Left ventricle myocardium superior (tissue), 1 donor: ENCODE measurements at regions not wholly inside any gene's neighbourhood (a gene's known extent, or its start where the extent isn't known, plus 50 kb on each side); places are given as distances from the start of the nearest gene placed in this dataset.

Experiments used
- ATAC-seq: fragments of 200-7000 bp; cut with Tn5 transposase; one replicate; pipeline ENCODE4 v1.9.1; 2020; ENCODE audit warnings: mild to moderate bottlenecking, moderate library complexity
- DNase-seq: peaks from one replicate; pipeline ENCODE4 v3.0.0-alpha.2; 2020
- intact Hi-C: fragments of 100-400 bp; cut with micrococcal nuclease; formaldehyde crosslinking; loops from one replicate; pipeline ENCODE4 v1.11.0; 2022
- donor health status: DM: no; HTN: yes; CAD: no; lungs with severe emphysema.

GRCh38 chr6:74964871-74965441, 240.9 kb downstream of the COL12A1 start:
- DNase-seq = no peak
- ATAC-seq = no peak

GRCh38 chr6:74956559-74957428, 249.1 kb downstream of the COL12A1 start:
- intact Hi-C loops = no loop called here
- DNase-seq (no peak), ATAC-seq (no peak)

More at GRCh38 chr6:74964871-74965441, 240.9 kb downstream of the COL12A1 start:
- intact Hi-C loops = no loop called here

- no peak for DNase-seq
- intact Hi-C loops = no loop called here
- no peak for ATAC-seq
Observed at GRCh38 chr6:74953708-74954107, 252.1 kb downstream of the COL12A1 start.

GRCh38 chr6:74946961-74947360, 258.9 kb downstream of the COL12A1 start:
- intact Hi-C loops = no loop called here
- DNase-seq (no peak), ATAC-seq (no peak)

GRCh38 chr6:74942130-74942529, 263.7 kb downstream of the COL12A1 start:
- no peak for ATAC-seq
- DNase-seq = no peak
- intact Hi-C loops = no loop called here

- ATAC-seq (no peak), DNase-seq (no peak)
- intact Hi-C loops = no loop called here
Observed at GRCh38 chr6:74941424-74941823, 264.4 kb downstream of the COL12A1 start.

GRCh38 chr6:74939721-74940620, 265.9 kb downstream of the COL12A1 start:
- intact Hi-C loops = no loop called here
- ATAC-seq = no peak
- DNase-seq = no peak

GRCh38 chr6:74939151-74939708, 266.6 kb downstream of the COL12A1 start:
- DNase-seq (no peak), ATAC-seq (no peak)
- intact Hi-C loops = no loop called here

- intact Hi-C loops = no loop called here
- ATAC-seq (no peak), DNase-seq (no peak)
Observed at GRCh38 chr6:74937936-74938335, 267.9 kb downstream of the COL12A1 start.

GRCh38 chr6:74936886-74937285, 269.0 kb downstream of the COL12A1 start:
- ATAC-seq = no peak
- DNase-seq = no peak
- intact Hi-C loops = no loop called here

- DNase-seq (no peak), ATAC-seq (no peak)
- intact Hi-C loops = no loop called here
Observed at GRCh38 chr6:74932232-74932888, 273.5 kb downstream of the COL12A1 start.

GRCh38 chr6:74931558-74931957, 274.3 kb downstream of the COL12A1 start:
- DNase-seq (no peak), ATAC-seq (no peak)
- intact Hi-C loops = no loop called here

GRCh38 chr6:74928203-74928602, 277.6 kb downstream of the COL12A1 start:
- intact Hi-C loops = no loop called here
- ATAC-seq = no peak
- no peak for DNase-seq

- intact Hi-C loops = no loop called here
- no peak for DNase-seq
- no peak for ATAC-seq
Observed at GRCh38 chr6:74927299-74927698, 278.6 kb downstream of the COL12A1 start.

- intact Hi-C loops = no loop called here
- ATAC-seq (no peak), DNase-seq (peak; percentile 19)
Observed at GRCh38 chr6:74925683-74926082, 280.2 kb downstream of the COL12A1 start.

- intact Hi-C loops = no loop called here
- DNase-seq (no peak), ATAC-seq (no peak)
Observed at GRCh38 chr6:74914888-74915287, 291.0 kb downstream of the COL12A1 start.

GRCh38 chr6:74912234-74912633, 293.6 kb downstream of the COL12A1 start:
- intact Hi-C loops = no loop called here
- ATAC-seq = no peak
- no peak for DNase-seq

- DNase-seq (no peak), ATAC-seq (no peak)
- intact Hi-C loops = no loop called here
Observed at GRCh38 chr6:74902846-74903245, 303.0 kb downstream of the COL12A1 start.

GRCh38 chr6:74902089-74902488, 303.8 kb downstream of the COL12A1 start:
- ATAC-seq (no peak), DNase-seq (no peak)
- intact Hi-C loops = no loop called here
